Endodermal cell (in vitro differentiated cells): ENCODE measurements at regions not wholly inside any gene's neighbourhood (a gene's known extent, or its start where the extent isn't known, plus 50 kb on each side); places are given as distances from the start of the nearest gene placed in this dataset.

ENCODE experiments used
- DNase-seq: peaks from one replicate; pipeline ENCODE4 v3.0.0-alpha.2; 2017
- H3K27ac ChIP-seq: 2 replicates; pipeline ENCODE4 v1.5.1; 2013; ENCODE audit warnings: mild to moderate bottlenecking, low read depth, low read length, moderate library complexity
- H3K27me3 ChIP-seq: 2 replicates; pipeline ENCODE4 v1.6.1; 2013; ENCODE audit warnings: mild to moderate bottlenecking, low read length, moderate library complexity; ENCODE audit not compliant: insufficient read depth, control insufficient read depth, poor library complexity, severe bottlenecking
- H3K36me3 ChIP-seq: 2 replicates; pipeline ENCODE4 v1.7.0; 2013; ENCODE audit warnings: mild to moderate bottlenecking, low read length, moderate library complexity; ENCODE audit not compliant: control insufficient read depth, insufficient read depth
- H3K4me1 ChIP-seq: one replicate; pipeline ENCODE4 v1.7.0; 2013; ENCODE audit warnings: low read length; ENCODE audit not compliant: control insufficient read depth, insufficient read depth
- H3K4me3 ChIP-seq: 2 replicates; pipeline ENCODE4 v1.5.1; 2013; ENCODE audit warnings: mild to moderate bottlenecking, low read length, moderate library complexity
- H3K9ac ChIP-seq: 2 replicates; pipeline ENCODE4 v1.6.1; 2013; ENCODE audit warnings: mild to moderate bottlenecking, low read length, moderate library complexity; ENCODE audit not compliant: poor library complexity, severe bottlenecking; ENCODE audit errors: extremely low read depth
- H3K9me3 ChIP-seq: 2 replicates; pipeline ENCODE4 v1.6.1; 2013; ENCODE audit warnings: mild to moderate bottlenecking, low read length, moderate library complexity; ENCODE audit not compliant: control insufficient read depth
- H3K27ac Mint-ChIP-seq: 2 replicates; pipeline ENCODE4 v1.8.0; 2020; ENCODE audit warnings: mixed read lengths
- H3K27me3 Mint-ChIP-seq: 2 replicates; pipeline ENCODE4 v1.8.0; 2021; ENCODE audit warnings: mild to moderate bottlenecking, mixed read lengths; ENCODE audit not compliant: insufficient read depth
- H3K36me3 Mint-ChIP-seq: 2 replicates; pipeline ENCODE4 v1.8.0; 2020; ENCODE audit warnings: low read depth, mixed read lengths
- H3K4me1 Mint-ChIP-seq: 2 replicates; pipeline ENCODE4 v1.8.0; 2020; ENCODE audit warnings: mixed read lengths
- H3K4me3 Mint-ChIP-seq: 2 replicates; pipeline ENCODE4 v1.8.0; 2020; ENCODE audit warnings: mild to moderate bottlenecking, moderate library complexity, mixed read lengths
- H3K9me3 Mint-ChIP-seq: 2 replicates; pipeline ENCODE4 v1.8.0; 2020; ENCODE audit warnings: mild to moderate bottlenecking, mixed read lengths
- WGBS, 2 experiments: methylation state at CpG; one replicate each; pipeline versions ENCODE4 v1.1.5 to v1.1.7; 2013; ENCODE audit warnings: missing lambda C conversion rate in 2 of 2, mixed read lengths in 1 of 2; ENCODE audit not compliant: insufficient coverage in 1 of 2, insufficient read length in 1 of 2; 5-methylcytosine and 5-hydroxymethylcytosine counted together
- TF ChIP-seq, protein P1 (sequence below): fragments of 200-600 bp; sonication (generic); conservative IDR thresholded peaks from 2 replicates; pipeline ENCODE4 v1.5.0; 2021; ENCODE audit warnings: antibody characterized with exemption, mild to moderate bottlenecking

DNA sequence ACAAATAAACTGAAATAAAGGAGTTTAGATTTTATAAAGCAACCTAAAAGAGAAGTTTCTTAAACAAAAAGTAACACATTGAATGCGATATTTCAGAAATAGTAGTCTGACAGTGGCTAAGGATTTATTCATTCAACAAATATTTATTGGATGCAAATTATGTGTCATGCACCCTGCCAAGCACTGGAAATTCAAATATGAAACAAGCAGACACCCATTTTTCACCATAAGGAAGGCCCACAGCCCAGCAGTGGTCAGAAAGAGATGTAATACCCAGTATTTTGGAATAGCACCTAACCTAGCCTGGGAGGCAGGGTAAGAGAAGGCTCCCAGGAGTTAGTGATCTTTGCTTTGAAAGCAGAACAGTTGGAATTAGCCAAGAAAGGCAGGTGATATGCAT lies 855.1 kb upstream of the TENM3 start:
- 91 to 100% methylated on average over 1 of the region's 1 CpG for WGBS, 2 experiments
- no peak for DNase-seq
- Mint-ChIP-seq H3K36me3 (no peaks in the 10 kb centered on the region), H3K4me1 (no peaks in the 10 kb centered on the region), H3K27me3 (no peaks in the 10 kb centered on the region), H3K9me3 (no peaks in the 10 kb centered on the region), H3K27ac (no peak overlapping the region), H3K4me3 (no peak overlapping the region)
- no peaks in the 10 kb centered on the region for H3K27me3 ChIP-seq
- no peak overlapping the region for H3K4me3 ChIP-seq
- H3K9me3 ChIP-seq: no peaks in the 10 kb centered on the region
- no peaks in the 10 kb centered on the region for H3K36me3 ChIP-seq
- no peaks in the 10 kb centered on the region for H3K4me1 ChIP-seq
- H3K27ac ChIP-seq: no peak overlapping the region
- H3K9ac ChIP-seq: no peak overlapping the region
- TF ChIP-seq, protein P1, sequence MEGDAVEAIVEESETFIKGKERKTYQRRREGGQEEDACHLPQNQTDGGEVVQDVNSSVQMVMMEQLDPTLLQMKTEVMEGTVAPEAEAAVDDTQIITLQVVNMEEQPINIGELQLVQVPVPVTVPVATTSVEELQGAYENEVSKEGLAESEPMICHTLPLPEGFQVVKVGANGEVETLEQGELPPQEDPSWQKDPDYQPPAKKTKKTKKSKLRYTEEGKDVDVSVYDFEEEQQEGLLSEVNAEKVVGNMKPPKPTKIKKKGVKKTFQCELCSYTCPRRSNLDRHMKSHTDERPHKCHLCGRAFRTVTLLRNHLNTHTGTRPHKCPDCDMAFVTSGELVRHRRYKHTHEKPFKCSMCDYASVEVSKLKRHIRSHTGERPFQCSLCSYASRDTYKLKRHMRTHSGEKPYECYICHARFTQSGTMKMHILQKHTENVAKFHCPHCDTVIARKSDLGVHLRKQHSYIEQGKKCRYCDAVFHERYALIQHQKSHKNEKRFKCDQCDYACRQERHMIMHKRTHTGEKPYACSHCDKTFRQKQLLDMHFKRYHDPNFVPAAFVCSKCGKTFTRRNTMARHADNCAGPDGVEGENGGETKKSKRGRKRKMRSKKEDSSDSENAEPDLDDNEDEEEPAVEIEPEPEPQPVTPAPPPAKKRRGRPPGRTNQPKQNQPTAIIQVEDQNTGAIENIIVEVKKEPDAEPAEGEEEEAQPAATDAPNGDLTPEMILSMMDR: no peak

GRCh38 chr4:181416966-181417365 lies 826.2 kb upstream of the TENM3 start:
- 96 to 100% methylated on average over 1 of the region's 1 CpG for WGBS, 2 experiments
- no peak for DNase-seq
- H3K4me3 Mint-ChIP-seq: no peak overlapping the region
- H3K4me1 Mint-ChIP-seq: peaks cover 9% of the 10 kb centered on the region
- TF ChIP-seq, protein P1: no peak
- Histone ChIP-seq H3K9me3 (no peaks in the 10 kb centered on the region), H3K4me1 (no peaks in the 10 kb centered on the region), H3K4me3 (no peak overlapping the region), H3K27me3 (no peaks in the 10 kb centered on the region), H3K36me3 (no peaks in the 10 kb centered on the region), H3K9ac (no peak overlapping the region), H3K27ac (no peak overlapping the region)
- peaks cover 25% of the 10 kb centered on the region for H3K27me3 Mint-ChIP-seq
- no peak overlapping the region for H3K27ac Mint-ChIP-seq
- peaks cover 6% of the 10 kb centered on the region for H3K9me3 Mint-ChIP-seq
- no peaks in the 10 kb centered on the region for H3K36me3 Mint-ChIP-seq

GRCh38 chr4:181418496-181418895 lies 824.7 kb upstream of the TENM3 start:
- H3K36me3 ChIP-seq: no peaks in the 10 kb centered on the region
- no peak overlapping the region for H3K27ac Mint-ChIP-seq
- H3K36me3 Mint-ChIP-seq: no peaks in the 10 kb centered on the region
- no peak overlapping the region for H3K9ac ChIP-seq
- no peaks in the 10 kb centered on the region for H3K27me3 ChIP-seq
- H3K4me3 Mint-ChIP-seq: no peak overlapping the region
- peaks cover 6% of the 10 kb centered on the region for H3K9me3 Mint-ChIP-seq
- no peaks in the 10 kb centered on the region for H3K9me3 ChIP-seq
- no peak overlapping the region for H3K27ac ChIP-seq
- 94% methylated on average over 5 to 7 of the region's 8 CpGs for WGBS, 2 experiments
- H3K4me3 ChIP-seq: no peak overlapping the region
- peaks cover 9% of the 10 kb centered on the region for H3K4me1 Mint-ChIP-seq
- DNase-seq: no peak
- no peaks in the 10 kb centered on the region for H3K4me1 ChIP-seq
- H3K27me3 Mint-ChIP-seq: peaks cover 25% of the 10 kb centered on the region
- TF ChIP-seq, protein P1: no peak
